Bronchial epithelial cell (primary cell): ENCODE measurements at regions not wholly inside any gene's neighbourhood (a gene's known extent, or its start where the extent isn't known, plus 50 kb on each side); places are given as distances from the start of the nearest gene placed in this dataset.

ENCODE experiments used
- DNase-seq: peaks from one replicate; pipeline ENCODE4 v3.0.0-alpha.2; 2010; ENCODE audit warnings: low read depth
- FAIRE-seq: peaks from 2 replicates; lab custom pipeline; 2011; peaks lifted over from hg19 to GRCh38; lab: Jason Lieb, UNC
- H3K27me3 ChIP-seq: 2 replicates; pipeline ENCODE4 v1.5.1; 2011; ENCODE audit warnings: low read length; ENCODE audit not compliant: control insufficient read depth, insufficient read depth
- H3K36me3 ChIP-seq: 2 replicates; pipeline ENCODE4 v1.5.1; 2011; ENCODE audit warnings: low read length; ENCODE audit not compliant: control insufficient read depth, insufficient read depth
- H3K4me3 ChIP-seq: 2 replicates; pipeline ENCODE4 v1.5.1; 2011; ENCODE audit warnings: mild to moderate bottlenecking, low read depth, low read length, control low read depth
- TF ChIP-seq, protein P1 (sequence below): IDR thresholded peaks from 2 replicates; pipeline ENCODE4 v1.5.1; 2011; ENCODE audit warnings: mild to moderate bottlenecking, moderate library complexity, low read length, control low read depth, inconsistent platforms; ENCODE audit not compliant: insufficient read depth, severe bottlenecking

DNA sequence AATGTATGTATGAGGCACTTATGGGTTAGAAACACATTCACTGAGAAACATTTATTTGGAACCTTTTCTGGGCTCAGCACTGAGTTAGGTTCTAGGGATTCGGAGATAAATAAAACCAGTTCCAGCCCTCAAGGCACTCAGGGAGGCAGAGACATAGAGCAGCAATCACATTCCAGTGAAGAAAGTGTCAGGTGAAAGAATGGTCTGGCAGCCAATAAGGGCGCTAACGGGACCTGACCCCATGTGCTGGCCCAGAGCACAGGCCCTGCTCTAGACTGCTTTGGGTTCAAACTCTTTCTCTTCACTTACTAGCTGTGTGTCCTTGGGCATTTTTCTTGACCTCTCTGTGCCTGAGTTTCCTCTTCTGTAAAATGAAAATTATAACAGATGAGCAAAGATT, 146.0 kb upstream of the SYT13 start:
- no peaks in the 10 kb centered on the region for H3K27me3 ChIP-seq
- TF ChIP-seq, protein P1, sequence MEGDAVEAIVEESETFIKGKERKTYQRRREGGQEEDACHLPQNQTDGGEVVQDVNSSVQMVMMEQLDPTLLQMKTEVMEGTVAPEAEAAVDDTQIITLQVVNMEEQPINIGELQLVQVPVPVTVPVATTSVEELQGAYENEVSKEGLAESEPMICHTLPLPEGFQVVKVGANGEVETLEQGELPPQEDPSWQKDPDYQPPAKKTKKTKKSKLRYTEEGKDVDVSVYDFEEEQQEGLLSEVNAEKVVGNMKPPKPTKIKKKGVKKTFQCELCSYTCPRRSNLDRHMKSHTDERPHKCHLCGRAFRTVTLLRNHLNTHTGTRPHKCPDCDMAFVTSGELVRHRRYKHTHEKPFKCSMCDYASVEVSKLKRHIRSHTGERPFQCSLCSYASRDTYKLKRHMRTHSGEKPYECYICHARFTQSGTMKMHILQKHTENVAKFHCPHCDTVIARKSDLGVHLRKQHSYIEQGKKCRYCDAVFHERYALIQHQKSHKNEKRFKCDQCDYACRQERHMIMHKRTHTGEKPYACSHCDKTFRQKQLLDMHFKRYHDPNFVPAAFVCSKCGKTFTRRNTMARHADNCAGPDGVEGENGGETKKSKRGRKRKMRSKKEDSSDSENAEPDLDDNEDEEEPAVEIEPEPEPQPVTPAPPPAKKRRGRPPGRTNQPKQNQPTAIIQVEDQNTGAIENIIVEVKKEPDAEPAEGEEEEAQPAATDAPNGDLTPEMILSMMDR, result no peak
- no peak overlapping the region for H3K4me3 ChIP-seq
- no peaks in the 10 kb centered on the region for H3K36me3 ChIP-seq
- no peak for FAIRE-seq
- DNase-seq, result no peak

DNA sequence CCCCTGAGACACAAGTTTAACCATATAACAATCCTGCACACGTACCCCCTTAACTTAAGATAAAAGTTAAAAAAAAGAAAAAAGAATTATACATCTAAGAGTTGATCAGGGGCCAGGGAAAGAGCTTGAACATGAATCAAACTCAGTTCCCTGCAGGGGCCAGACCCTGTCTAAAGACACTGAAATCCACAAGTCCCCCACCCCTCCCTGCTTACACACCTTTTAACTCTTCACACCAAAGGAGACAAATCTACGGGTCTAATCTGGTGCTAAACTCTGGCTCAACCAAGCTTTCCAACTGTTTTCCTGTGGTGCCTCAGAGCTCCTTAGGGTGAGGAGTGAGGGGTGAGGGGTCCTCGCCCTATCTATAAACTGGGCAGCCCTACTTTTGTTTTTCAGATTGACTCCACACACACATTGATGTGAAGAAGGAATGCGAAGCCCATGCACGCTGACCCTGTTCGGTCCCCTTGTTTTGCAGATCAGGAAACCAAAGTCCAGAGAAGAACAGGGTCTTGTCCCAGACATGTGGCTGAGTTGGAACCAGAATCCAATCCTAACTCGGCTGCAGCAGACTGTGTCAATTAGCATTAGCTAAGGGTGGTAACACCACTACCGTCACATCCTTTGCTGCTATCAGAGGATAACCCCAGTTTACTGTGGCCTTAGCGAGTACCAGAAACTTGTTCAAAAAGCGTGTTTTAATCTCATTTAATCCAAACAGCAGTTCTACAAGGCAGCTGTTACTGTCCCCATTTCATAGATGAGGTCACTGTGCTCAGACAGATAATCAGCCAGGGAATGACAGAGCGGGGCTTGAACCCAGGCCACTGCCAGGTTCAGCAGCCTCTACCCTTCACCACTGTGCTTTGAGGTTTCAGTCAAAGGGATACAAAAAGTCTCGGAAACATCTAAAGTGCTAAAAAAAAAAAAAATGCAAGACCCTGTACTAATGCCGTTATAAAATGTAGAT, 145.2 kb upstream of the SYT13 start:
- Histone ChIP-seq H3K27me3 (no peaks in the 10 kb centered on the region), H3K4me3 (no peak overlapping the region), H3K36me3 (no peaks in the 10 kb centered on the region)
- FAIRE-seq (no peak), DNase-seq (no peak)
- TF ChIP-seq, protein P1, result no peak

DNA sequence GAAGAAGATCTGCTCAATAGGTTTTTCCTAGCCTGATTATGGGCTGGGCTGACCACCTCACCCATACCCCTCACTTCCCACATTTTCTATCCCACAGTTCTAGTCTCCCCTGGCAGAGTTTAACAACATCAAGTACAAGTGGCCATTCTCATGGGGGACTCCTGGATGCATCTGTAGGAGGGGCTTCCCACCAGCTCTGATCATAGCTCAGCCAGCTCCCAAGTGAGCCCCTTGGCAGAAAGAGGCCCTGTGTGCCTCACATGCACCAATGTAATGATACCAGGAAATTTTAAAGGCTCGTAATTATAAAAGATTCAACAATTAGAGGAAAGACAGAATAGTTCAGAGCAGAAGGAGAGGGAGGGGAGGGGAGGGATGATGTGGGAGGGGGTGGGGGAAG, 144.2 kb upstream of the SYT13 start:
- no peak overlapping the region for H3K4me3 ChIP-seq
- no peaks in the 10 kb centered on the region for H3K27me3 ChIP-seq
- FAIRE-seq (no peak), DNase-seq (no peak)
- TF ChIP-seq, protein P1, result no peak
- no peaks in the 10 kb centered on the region for H3K36me3 ChIP-seq

DNA sequence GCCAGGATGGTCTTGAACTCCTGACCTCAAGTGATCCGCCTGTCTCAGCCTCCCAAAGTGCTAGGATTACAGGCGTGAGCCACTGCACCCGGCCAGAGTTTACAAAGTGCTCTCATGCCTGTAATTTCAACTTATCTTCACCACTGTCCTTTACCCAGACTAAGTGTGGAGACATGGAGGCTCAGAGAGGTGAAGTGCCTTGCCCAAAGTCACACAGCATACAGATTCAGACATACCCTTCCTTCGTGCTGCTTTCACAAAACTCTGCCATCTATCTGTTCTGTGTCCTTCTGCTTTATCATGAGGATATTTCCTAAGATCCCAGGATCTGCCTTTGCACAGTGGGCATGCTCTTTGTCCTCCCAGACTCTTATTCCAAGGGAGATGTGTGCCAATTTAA, 143.6 kb upstream of the SYT13 start:
- H3K36me3 ChIP-seq, result no peaks in the 10 kb centered on the region
- DNase-seq (no peak), FAIRE-seq (no peak)
- TF ChIP-seq, protein P1, result no peak
- no peaks in the 10 kb centered on the region for H3K27me3 ChIP-seq
- H3K4me3 ChIP-seq, result no peak overlapping the region

DNA sequence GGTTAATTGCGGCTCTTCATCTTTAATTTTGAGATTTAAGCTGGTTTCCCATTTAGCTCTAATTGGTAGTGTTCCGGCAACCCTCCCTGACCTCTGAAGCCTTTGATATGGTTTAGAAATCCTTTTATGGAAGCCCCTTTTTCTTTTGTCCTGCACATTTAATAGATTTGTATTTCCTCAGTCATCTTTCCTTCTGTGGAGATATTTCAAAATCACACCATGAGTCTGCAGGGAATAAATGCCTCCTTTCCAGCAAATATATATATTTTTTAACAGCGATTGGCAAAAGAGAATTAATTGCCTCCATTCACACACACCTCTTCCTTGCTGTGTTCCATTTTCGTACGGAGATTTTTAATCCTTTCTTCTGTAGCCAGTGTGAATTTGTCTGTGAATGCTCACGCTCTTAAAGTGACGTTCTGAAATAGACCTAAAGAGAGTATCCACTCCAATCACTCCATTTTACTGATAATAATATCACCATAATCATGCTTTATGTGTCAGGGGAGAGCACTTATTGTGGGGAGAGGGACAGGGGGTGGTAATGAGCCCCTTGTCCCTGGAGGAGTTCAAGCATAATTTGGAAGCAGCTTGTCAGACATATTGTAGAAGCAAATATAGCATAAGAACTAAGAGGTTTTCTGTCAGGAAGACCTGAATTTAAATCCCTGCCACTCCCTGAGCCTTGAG, 142.5 kb upstream of the SYT13 start:
- TF ChIP-seq, protein P1, result no peak
- H3K27me3 ChIP-seq, result no peaks in the 10 kb centered on the region

More for the DNA sequence above, 142.5 kb upstream of the SYT13 start:
- DNase-seq, result no peak
- no peak for FAIRE-seq
- Histone ChIP-seq H3K4me3 (no peak overlapping the region), H3K36me3 (no peaks in the 10 kb centered on the region)
